ENCODE measurements at regions not wholly inside any gene's neighbourhood (a gene's known extent, or its start where the extent isn't known, plus 50 kb on each side); places are given as distances from the start of the nearest gene placed in this dataset.

DNA sequence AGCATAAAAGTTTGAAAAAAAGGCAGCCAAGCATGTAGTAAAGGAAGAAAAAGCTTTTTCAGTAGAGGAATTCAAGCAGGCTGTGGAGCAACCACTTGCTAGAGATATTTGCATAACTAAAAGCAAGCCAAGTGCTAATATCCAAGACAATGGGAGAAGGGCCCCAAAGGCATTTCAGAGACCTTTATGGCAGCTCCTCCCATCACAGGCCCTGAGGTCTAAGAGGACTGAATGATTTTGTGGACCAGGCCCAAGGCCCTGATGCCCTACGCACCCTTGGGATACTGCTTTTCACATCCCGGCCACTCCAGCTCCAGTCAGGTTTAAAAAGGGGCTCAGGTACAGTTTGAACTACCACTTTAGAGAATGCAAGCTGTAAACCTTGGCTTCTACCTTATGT, 261.7 kb upstream of the SEMA3C start:
- no peak overlapping the region for H3K9ac ChIP-seq
- TF ChIP-seq EZH2 (IDR thresholded peaks at IDR 0.05; ENCODE audit: insufficient read depth, poor library complexity, severe bottlenecking) (no peak), EZH2phosphoT487 (IDR thresholded peaks at IDR 0.05; ENCODE audit: insufficient read depth, low read depth) (no peak)
- no peaks in the 10 kb centered on the region for H3K4me1 ChIP-seq (ENCODE audit: insufficient read depth)
- H3K36me3 ChIP-seq (ENCODE audit: low read depth) = no peaks in the 10 kb centered on the region
- no peaks in the 10 kb centered on the region for H3K27me3 ChIP-seq (replicated peaks; ENCODE audit: insufficient read depth)
- H3K9me2 ChIP-seq (ENCODE audit: insufficient read depth) = no peaks in the 10 kb centered on the region
- H3K79me2 ChIP-seq (ENCODE audit: insufficient read depth) = no peaks in the 10 kb centered on the region
- no peak overlapping the region for H3K27ac ChIP-seq
- WGBS, 2 experiments (ENCODE audit: low coverage in 1 of 2, low lambda C conversion rate in 2 of 2, missing lambda C conversion rate in 2 of 2) = 85 to 88% methylated on average over 2 of the region's 2 CpGs
- in situ Hi-C loops (cut with MboI) = no loop called here
- no peaks in the 10 kb centered on the region for H4K20me1 ChIP-seq (ENCODE audit: insufficient read depth)
- no peak overlapping the region for H3K4me2 ChIP-seq (ENCODE audit: unreplicated experiment)
- no peak overlapping the region for H3K4me3 ChIP-seq
- no peaks in the 10 kb centered on the region for H3K9me3 ChIP-seq (ENCODE audit: low read depth)
- no peaks in the 10 kb centered on the region for H3F3A ChIP-seq (ENCODE audit: insufficient read depth)
- no peak for DNase-seq
- H2AFZ ChIP-seq = no peak overlapping the region

DNA sequence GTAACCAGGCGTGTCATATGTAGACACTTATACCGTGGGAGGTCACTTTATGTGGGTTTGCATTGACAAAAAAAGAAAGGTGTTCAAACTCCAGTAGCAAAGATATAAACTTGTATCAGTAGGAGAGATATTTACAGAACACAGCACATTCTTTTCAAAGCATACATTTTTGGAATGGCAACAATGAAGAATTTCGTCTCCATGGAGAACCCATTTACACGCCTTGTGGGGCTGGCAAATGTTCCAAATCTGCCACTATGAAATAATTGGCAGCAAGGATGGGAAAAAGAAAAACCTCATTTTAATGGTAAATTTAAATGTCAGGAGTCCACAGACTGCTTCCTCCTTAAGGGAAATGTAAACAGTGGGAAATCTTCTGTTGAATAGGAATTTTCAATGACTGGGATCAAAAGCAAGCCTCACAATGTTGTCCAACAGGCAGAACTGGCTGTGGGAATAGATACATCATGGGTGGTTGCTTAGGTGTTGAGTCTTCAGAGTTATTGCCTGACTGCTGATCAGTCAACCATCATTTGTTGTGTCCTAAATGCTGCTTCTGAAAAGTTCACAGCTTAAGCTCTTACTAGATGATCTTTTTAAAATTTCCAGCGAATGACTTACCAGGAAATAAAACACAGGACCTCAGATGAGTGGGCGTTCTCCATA, 256.6 kb upstream of the SEMA3C start:
- Histone ChIP-seq H3K9me3 (ENCODE audit: low read depth) (no peaks in the 10 kb centered on the region), H3K36me3 (ENCODE audit: low read depth) (no peaks in the 10 kb centered on the region), H3F3A (ENCODE audit: insufficient read depth) (peaks cover 9% of the 10 kb centered on the region), H4K20me1 (ENCODE audit: insufficient read depth) (no peaks in the 10 kb centered on the region), H3K9ac (no peak overlapping the region), H3K9me2 (ENCODE audit: insufficient read depth) (no peaks in the 10 kb centered on the region), H3K4me1 (ENCODE audit: insufficient read depth) (peaks cover 12% of the 10 kb centered on the region; the same call in 1 of the 2 replicates), H3K4me2 (ENCODE audit: unreplicated experiment) (no peak overlapping the region), H3K79me2 (ENCODE audit: insufficient read depth) (no peaks in the 10 kb centered on the region), H3K27ac (no peak overlapping the region), H2AFZ (no peak overlapping the region), H3K27me3 (replicated peaks; ENCODE audit: insufficient read depth) (no peaks in the 10 kb centered on the region), H3K4me3 (no peak overlapping the region)
- in situ Hi-C loops (cut with MboI) = no loop called here
- no peak for DNase-seq
- 92% methylated on average over 6 of the region's 6 CpGs for WGBS, 2 experiments (ENCODE audit: low coverage in 1 of 2, low lambda C conversion rate in 2 of 2, missing lambda C conversion rate in 2 of 2)
- TF ChIP-seq EZH2phosphoT487 (IDR thresholded peaks at IDR 0.05; ENCODE audit: insufficient read depth, low read depth) = no peak
- no peak for TF ChIP-seq EZH2 (IDR thresholded peaks at IDR 0.05; ENCODE audit: insufficient read depth, poor library complexity, severe bottlenecking)

DNA sequence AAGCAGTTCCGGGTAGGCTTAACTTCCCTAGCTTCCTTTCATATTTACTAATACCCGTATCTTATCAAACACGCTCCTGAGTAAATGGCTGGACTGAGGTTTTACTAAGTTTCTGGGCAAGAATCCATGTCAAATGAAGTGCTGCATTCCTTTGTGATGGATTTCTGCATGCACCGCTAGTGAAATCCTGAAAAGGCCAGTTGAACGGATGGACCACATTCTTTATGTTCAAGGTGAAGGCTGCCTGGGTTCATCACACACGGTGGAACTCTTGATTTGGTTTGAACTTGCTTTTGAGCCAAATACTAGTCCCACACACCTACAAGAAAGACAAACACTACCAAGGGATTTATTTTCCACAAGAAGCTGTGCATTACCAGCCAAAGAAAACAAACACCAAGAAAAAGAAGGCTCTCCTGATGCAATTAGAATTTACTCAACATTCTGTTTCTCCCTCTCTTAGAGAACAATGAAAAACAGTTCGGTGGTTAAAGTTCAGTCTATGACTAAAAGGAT, 255.0 kb upstream of the SEMA3C start:
- Histone ChIP-seq H3K36me3 (ENCODE audit: low read depth) (no peaks in the 10 kb centered on the region), H3K4me3 (no peak overlapping the region), H3K79me2 (ENCODE audit: insufficient read depth) (no peaks in the 10 kb centered on the region), H3K9me3 (ENCODE audit: low read depth) (no peaks in the 10 kb centered on the region), H3K27ac (no peak overlapping the region), H3K4me2 (ENCODE audit: unreplicated experiment) (no peak overlapping the region), H4K20me1 (ENCODE audit: insufficient read depth) (no peaks in the 10 kb centered on the region), H2AFZ (peak overlapping the region; percentile 11; the same call in 1 of the 2 replicates), H3K9me2 (ENCODE audit: insufficient read depth) (no peaks in the 10 kb centered on the region; the same call in 1 of the 2 replicates), H3K4me1 (ENCODE audit: insufficient read depth) (peaks cover 22% of the 10 kb centered on the region; the same call in 1 of the 2 replicates), H3K27me3 (replicated peaks; ENCODE audit: insufficient read depth) (no peaks in the 10 kb centered on the region), H3K9ac (no peak overlapping the region), H3F3A (ENCODE audit: insufficient read depth) (peaks cover 9% of the 10 kb centered on the region)
- in situ Hi-C loops (cut with MboI) = no loop called here
- peak; percentile 51 for DNase-seq
- no peak for TF ChIP-seq EZH2 (IDR thresholded peaks at IDR 0.05; ENCODE audit: insufficient read depth, poor library complexity, severe bottlenecking)
- TF ChIP-seq EZH2phosphoT487 (IDR thresholded peaks at IDR 0.05; ENCODE audit: insufficient read depth, low read depth) = no peak
- 78 to 82% methylated on average over 7 of the region's 7 CpGs for WGBS, 2 experiments (ENCODE audit: low coverage in 1 of 2, low lambda C conversion rate in 2 of 2, missing lambda C conversion rate in 2 of 2)

DNA sequence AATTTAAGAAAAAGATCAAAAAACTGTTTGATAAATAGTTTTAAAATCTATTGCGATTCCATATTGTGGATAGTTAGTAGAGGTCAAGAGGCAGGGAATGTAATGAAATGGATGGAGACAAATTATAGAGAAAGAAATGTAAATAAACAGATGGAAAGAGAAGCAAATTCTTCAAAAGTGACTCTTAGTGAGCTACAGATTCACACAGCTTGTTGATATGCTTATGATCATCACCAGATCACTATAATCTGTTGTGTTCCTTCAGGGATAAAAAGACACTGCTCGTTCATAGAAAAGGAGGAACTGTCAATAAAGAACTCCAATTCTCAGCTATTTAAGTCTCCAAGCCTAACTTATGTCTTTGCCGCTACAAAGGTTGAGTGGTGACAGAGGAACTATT, 251.4 kb upstream of the SEMA3C start:
- no peak for DNase-seq

More for the DNA sequence above, 251.4 kb upstream of the SEMA3C start:
- H4K20me1 ChIP-seq (ENCODE audit: insufficient read depth) = no peaks in the 10 kb centered on the region
- H3K27ac ChIP-seq = no peak overlapping the region
- no peak overlapping the region for H3K4me3 ChIP-seq
- H3F3A ChIP-seq (ENCODE audit: insufficient read depth) = peaks cover 9% of the 10 kb centered on the region
- peaks cover 22% of the 10 kb centered on the region; the same call in 1 of the 2 replicates for H3K4me1 ChIP-seq (ENCODE audit: insufficient read depth)
- H3K36me3 ChIP-seq (ENCODE audit: low read depth) = no peaks in the 10 kb centered on the region
- H3K9ac ChIP-seq = no peak overlapping the region
- in situ Hi-C loops (cut with MboI) = no loop called here
- H3K79me2 ChIP-seq (ENCODE audit: insufficient read depth) = no peaks in the 10 kb centered on the region
- H2AFZ ChIP-seq = no peak overlapping the region
- 93 to 99% methylated on average over 3 of the region's 3 CpGs for WGBS, 2 experiments (ENCODE audit: low coverage in 1 of 2, low lambda C conversion rate in 2 of 2, missing lambda C conversion rate in 2 of 2)
- no peaks in the 10 kb centered on the region for H3K27me3 ChIP-seq (replicated peaks; ENCODE audit: insufficient read depth)
- TF ChIP-seq EZH2phosphoT487 (IDR thresholded peaks at IDR 0.05; ENCODE audit: insufficient read depth, low read depth) = no peak
- no peak for TF ChIP-seq EZH2 (IDR thresholded peaks at IDR 0.05; ENCODE audit: insufficient read depth, poor library complexity, severe bottlenecking)
- peak overlapping the region; percentile 1 for H3K4me2 ChIP-seq (ENCODE audit: unreplicated experiment)
- H3K9me2 ChIP-seq (ENCODE audit: insufficient read depth) = no peaks in the 10 kb centered on the region; the same call in 1 of the 2 replicates
- H3K9me3 ChIP-seq (ENCODE audit: low read depth) = no peaks in the 10 kb centered on the region
